Esophagus muscularis mucosa (tissue), 4 donors: ENCODE measurements at regions not wholly inside any gene's neighbourhood (a gene's known extent, or its start where the extent isn't known, plus 50 kb on each side); places are given as distances from the start of the nearest gene placed in this dataset.

Experiments used
- EP300 ChIP-seq: sonication (generic); formaldehyde crosslinking; IDR thresholded peaks from one replicate; pipeline ENCODE4 v1.6.1; 2017; ENCODE audit warnings: antibody characterized with exemption
- POLR2A ChIP-seq: fragments of 450-650 bp; IDR thresholded peaks from one replicate; pipeline ENCODE4 v1.6.1; 2017; ENCODE audit warnings: antibody characterized with exemption, moderate library complexity, mild to moderate bottlenecking, low read depth
- POLR2AphosphoS5 ChIP-seq, 2 donors: sonication (generic); formaldehyde crosslinking; IDR thresholded peaks; one replicate each; pipeline ENCODE4 v1.6.1; 2017; ENCODE audit warnings: antibody characterized with exemption in 2 of 2
- TF ChIP-seq, protein P1 (sequence below), 3 experiments: fragments of 200-600 bp in 2 of 3; fragments of 450-650 bp in 1 of 3; sonication (generic) in 2 of 3; IDR thresholded peaks; one replicate each; pipeline ENCODE4 v1.5.1; 2017 to 2019; ENCODE audit warnings: antibody characterized with exemption in 3 of 3, mild to moderate bottlenecking in 2 of 3, moderate library complexity in 1 of 3

DNA sequence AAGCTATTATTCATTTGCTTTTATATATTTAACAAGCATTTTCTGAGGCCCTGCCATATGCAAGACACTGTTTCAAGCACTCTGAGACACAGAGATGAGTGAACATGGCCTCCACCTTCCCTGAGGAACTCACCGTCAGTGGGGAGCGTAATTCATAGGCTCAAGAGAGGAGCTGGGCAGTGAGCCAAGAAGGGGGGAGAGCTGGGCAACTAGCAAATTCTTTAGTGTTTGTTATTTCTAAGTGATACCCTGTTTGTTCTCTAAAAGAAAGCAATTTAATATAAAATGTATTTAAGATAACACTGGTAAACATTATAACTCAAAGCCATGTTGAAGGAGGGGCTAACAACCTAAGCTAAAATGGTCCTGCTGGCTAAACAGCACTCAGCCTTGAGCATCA, 119.2 kb upstream of the NGF start:
- TF ChIP-seq, protein P1, sequence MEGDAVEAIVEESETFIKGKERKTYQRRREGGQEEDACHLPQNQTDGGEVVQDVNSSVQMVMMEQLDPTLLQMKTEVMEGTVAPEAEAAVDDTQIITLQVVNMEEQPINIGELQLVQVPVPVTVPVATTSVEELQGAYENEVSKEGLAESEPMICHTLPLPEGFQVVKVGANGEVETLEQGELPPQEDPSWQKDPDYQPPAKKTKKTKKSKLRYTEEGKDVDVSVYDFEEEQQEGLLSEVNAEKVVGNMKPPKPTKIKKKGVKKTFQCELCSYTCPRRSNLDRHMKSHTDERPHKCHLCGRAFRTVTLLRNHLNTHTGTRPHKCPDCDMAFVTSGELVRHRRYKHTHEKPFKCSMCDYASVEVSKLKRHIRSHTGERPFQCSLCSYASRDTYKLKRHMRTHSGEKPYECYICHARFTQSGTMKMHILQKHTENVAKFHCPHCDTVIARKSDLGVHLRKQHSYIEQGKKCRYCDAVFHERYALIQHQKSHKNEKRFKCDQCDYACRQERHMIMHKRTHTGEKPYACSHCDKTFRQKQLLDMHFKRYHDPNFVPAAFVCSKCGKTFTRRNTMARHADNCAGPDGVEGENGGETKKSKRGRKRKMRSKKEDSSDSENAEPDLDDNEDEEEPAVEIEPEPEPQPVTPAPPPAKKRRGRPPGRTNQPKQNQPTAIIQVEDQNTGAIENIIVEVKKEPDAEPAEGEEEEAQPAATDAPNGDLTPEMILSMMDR (IDR thresholded peaks at IDR 0.05), result no peak
- TF ChIP-seq POLR2AphosphoS5 (IDR thresholded peaks at IDR 0.05) (no peak), POLR2A (no peak), EP300 (no peak)
